Neuron (in vitro differentiated cells): ENCODE measurements at regions not wholly inside any gene's neighbourhood (a gene's known extent, or its start where the extent isn't known, plus 50 kb on each side); places are given as distances from the start of the nearest gene placed in this dataset.

Experiments used
- H2AFZ ChIP-seq: one replicate; pipeline ENCODE4 v1.6.1; 2013; ENCODE audit warnings: low read depth, mild to moderate bottlenecking, inconsistent platforms, low read length, moderate library complexity
- H3K27me3 ChIP-seq: one replicate; pipeline ENCODE4 v1.6.1; 2013; ENCODE audit warnings: low read length; ENCODE audit not compliant: insufficient read depth
- H3K36me3 ChIP-seq: one replicate; pipeline ENCODE4 v1.6.1; 2013; ENCODE audit warnings: low read length; ENCODE audit not compliant: insufficient read depth
- H3K4me1 ChIP-seq: one replicate; pipeline ENCODE4 v1.6.1; 2013; ENCODE audit warnings: low read length; ENCODE audit not compliant: insufficient read depth
- H3K4me3 ChIP-seq: 2 replicates; pipeline ENCODE4 v1.5.1; 2013; ENCODE audit warnings: mild to moderate bottlenecking, low read length, moderate library complexity
- H3K9me3 ChIP-seq: one replicate; pipeline ENCODE4 v1.6.1; 2013; ENCODE audit warnings: low read length

GRCh38 chr3:14346642-14347041 lies 55.8 kb upstream of the SLC6A6 start:
- H3K4me1 ChIP-seq, result peaks cover 3% of the 10 kb centered on the region
- no peaks in the 10 kb centered on the region for H3K36me3 ChIP-seq
- H2AFZ ChIP-seq, result no peak overlapping the region
- H3K27me3 ChIP-seq, result peaks cover 4% of the 10 kb centered on the region
- no peaks in the 10 kb centered on the region for H3K9me3 ChIP-seq
- no peak overlapping the region for H3K4me3 ChIP-seq

- no peaks in the 10 kb centered on the region for H3K36me3 ChIP-seq
- peaks cover 3% of the 10 kb centered on the region for H3K4me1 ChIP-seq
- H2AFZ ChIP-seq, result no peak overlapping the region
- H3K9me3 ChIP-seq, result no peaks in the 10 kb centered on the region
- peaks cover 4% of the 10 kb centered on the region for H3K27me3 ChIP-seq
- no peak overlapping the region for H3K4me3 ChIP-seq
Measured at GRCh38 chr3:14347110-14347509, 55.3 kb upstream of the SLC6A6 start.

- Histone ChIP-seq H3K36me3 (no peaks in the 10 kb centered on the region), H3K27me3 (peaks cover 4% of the 10 kb centered on the region), H3K4me1 (no peaks in the 10 kb centered on the region), H2AFZ (no peak overlapping the region), H3K4me3 (no peak overlapping the region), H3K9me3 (no peaks in the 10 kb centered on the region)
Measured at GRCh38 chr3:14351617-14352001, 50.8 kb upstream of the SLC6A6 start.

GRCh38 chr3:14352002-14352627 lies 50.3 kb upstream of the SLC6A6 start:
- Histone ChIP-seq H3K36me3 (no peaks in the 10 kb centered on the region), H3K9me3 (no peaks in the 10 kb centered on the region), H3K4me1 (no peaks in the 10 kb centered on the region)

More at GRCh38 chr3:14352002-14352627, 50.3 kb upstream of the SLC6A6 start:
- H2AFZ ChIP-seq, result no peak overlapping the region
- H3K27me3 ChIP-seq, result peaks cover 4% of the 10 kb centered on the region
- no peak overlapping the region for H3K4me3 ChIP-seq
